ENCODE measurements at regions not wholly inside any gene's neighbourhood (a gene's known extent, or its start where the extent isn't known, plus 50 kb on each side); places are given as distances from the start of the nearest gene placed in this dataset.

- DNase-seq = no peak
- Histone ChIP-seq H3K9me3 (no peaks in the 10 kb centered on the region), H3K27me3 (no peaks in the 10 kb centered on the region), H3K4me1 (no peaks in the 10 kb centered on the region), H3K27ac (no peak overlapping the region), H3K4me3 (no peak overlapping the region), H3K36me3 (no peaks in the 10 kb centered on the region)
- TF ChIP-seq CTCF (IDR thresholded peaks at IDR 0.05) = no peak
- 43 to 49% methylated on average over 2 of the region's 2 CpGs for WGBS, 2 donors
- intact Hi-C loops (cut with DNase I) = loop anchor here in 2 of 3 donors (10.0 kb wide), 2 partner anchors 176 to 246 kb away; no protein-coding TSS in a partner anchor
- no peak for ATAC-seq
- no peak for FAIRE-seq
These were observed 337.7 kb downstream of the DYSF start for GRCh38 chr2:71791061-71791450.

GRCh38 chr2:71790226-71791060 lies 337.1 kb downstream of the DYSF start:
- Histone ChIP-seq H3K4me1 (no peaks in the 10 kb centered on the region), H3K27ac (no peak overlapping the region), H3K36me3 (no peaks in the 10 kb centered on the region), H3K4me3 (no peak overlapping the region), H3K27me3 (no peaks in the 10 kb centered on the region), H3K9me3 (no peaks in the 10 kb centered on the region)
- TF ChIP-seq CTCF (IDR thresholded peaks at IDR 0.05) = no peak
- intact Hi-C loops (cut with DNase I) = loop anchor here in 2 of 3 donors (10.0 kb wide), 2 partner anchors 176 to 246 kb away; no protein-coding TSS in a partner anchor
- peak in 1 of 6 donors; percentile 44 for DNase-seq
- no peak for FAIRE-seq
- ATAC-seq = no peak
- whole genome bisulfite sequencing, 2 donors = 85 to 86% methylated on average over 11 of the region's 11 CpGs

- Histone ChIP-seq H3K4me3 (no peak overlapping the region), H3K27me3 (no peaks in the 10 kb centered on the region), H3K4me1 (no peaks in the 10 kb centered on the region), H3K9me3 (no peaks in the 10 kb centered on the region), H3K27ac (no peak overlapping the region), H3K36me3 (no peaks in the 10 kb centered on the region)
- TF ChIP-seq CTCF (IDR thresholded peaks at IDR 0.05) = no peak
- intact Hi-C loops (cut with DNase I) = loop anchor here in 2 of 3 donors (10.0 kb wide), 2 partner anchors 175 to 245 kb away; no protein-coding TSS in a partner anchor
- ATAC-seq = no peak
- no peak for DNase-seq
- 88 to 91% methylated on average over 14 of the region's 14 CpGs for WGBS, 2 donors
- FAIRE-seq = no peak
These were observed 336.3 kb downstream of the DYSF start for GRCh38 chr2:71789556-71790204.

GRCh38 chr2:71788601-71789240 lies 335.4 kb downstream of the DYSF start:
- TF ChIP-seq CTCF (IDR thresholded peaks at IDR 0.05) = no peak
- intact Hi-C loops (cut with DNase I) = no loop called here
- Histone ChIP-seq H3K9me3 (no peaks in the 10 kb centered on the region), H3K4me1 (no peaks in the 10 kb centered on the region), H3K36me3 (no peaks in the 10 kb centered on the region), H3K4me3 (no peak overlapping the region), H3K27ac (no peak overlapping the region), H3K27me3 (no peaks in the 10 kb centered on the region)
- no peak for FAIRE-seq
- no peak for ATAC-seq
- WGBS, 2 donors = 85 to 90% methylated on average over 9 of the region's 9 CpGs
- DNase-seq = no peak
